ENCODE measurements at regions not wholly inside any gene's neighbourhood (a gene's known extent, or its start where the extent isn't known, plus 50 kb on each side); places are given as distances from the start of the nearest gene placed in this dataset.

DNA sequence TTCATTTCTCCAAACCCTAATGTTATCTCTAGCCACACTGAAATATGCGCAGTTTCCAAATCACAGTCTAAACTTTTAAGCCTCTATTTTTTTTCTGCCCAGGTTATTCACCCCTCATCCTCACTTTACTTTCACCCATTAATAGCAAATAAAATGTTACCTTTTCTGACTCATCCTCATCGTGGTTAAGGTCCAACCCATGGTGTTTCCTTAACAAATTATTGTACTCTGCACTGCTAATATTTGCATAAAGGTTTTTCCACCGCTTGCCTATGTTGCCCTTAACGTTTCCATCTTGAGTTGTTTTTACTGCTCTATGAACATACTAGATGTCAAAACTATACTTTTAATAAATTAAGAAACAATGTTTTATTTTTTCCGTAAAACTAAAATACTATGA is 780.9 kb upstream of the KLHL1 start:
- H3K36me3 Mint-ChIP-seq (ENCODE audit: low read depth), result no peaks in the 10 kb centered on the region
- CTCF ChIA-PET, result no interaction called here
- no peaks in the 10 kb centered on the region for H3K9me3 Mint-ChIP-seq
- no peak for ATAC-seq
- no peaks in the 10 kb centered on the region for H3K27me3 Mint-ChIP-seq
- no peak overlapping the region for H3K4me3 Mint-ChIP-seq
- no peak for DNase-seq
- POLR2A ChIA-PET, result no interaction called here
- TF ChIP-seq, protein P1, sequence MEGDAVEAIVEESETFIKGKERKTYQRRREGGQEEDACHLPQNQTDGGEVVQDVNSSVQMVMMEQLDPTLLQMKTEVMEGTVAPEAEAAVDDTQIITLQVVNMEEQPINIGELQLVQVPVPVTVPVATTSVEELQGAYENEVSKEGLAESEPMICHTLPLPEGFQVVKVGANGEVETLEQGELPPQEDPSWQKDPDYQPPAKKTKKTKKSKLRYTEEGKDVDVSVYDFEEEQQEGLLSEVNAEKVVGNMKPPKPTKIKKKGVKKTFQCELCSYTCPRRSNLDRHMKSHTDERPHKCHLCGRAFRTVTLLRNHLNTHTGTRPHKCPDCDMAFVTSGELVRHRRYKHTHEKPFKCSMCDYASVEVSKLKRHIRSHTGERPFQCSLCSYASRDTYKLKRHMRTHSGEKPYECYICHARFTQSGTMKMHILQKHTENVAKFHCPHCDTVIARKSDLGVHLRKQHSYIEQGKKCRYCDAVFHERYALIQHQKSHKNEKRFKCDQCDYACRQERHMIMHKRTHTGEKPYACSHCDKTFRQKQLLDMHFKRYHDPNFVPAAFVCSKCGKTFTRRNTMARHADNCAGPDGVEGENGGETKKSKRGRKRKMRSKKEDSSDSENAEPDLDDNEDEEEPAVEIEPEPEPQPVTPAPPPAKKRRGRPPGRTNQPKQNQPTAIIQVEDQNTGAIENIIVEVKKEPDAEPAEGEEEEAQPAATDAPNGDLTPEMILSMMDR (IDR thresholded peaks at IDR 0.05), result no peak
- intact Hi-C loops (cut with micrococcal nuclease), result no loop called here
- no peaks in the 10 kb centered on the region for H3K4me1 Mint-ChIP-seq (ENCODE audit: low read depth)
- H3K27ac Mint-ChIP-seq, result no peak overlapping the region

DNA sequence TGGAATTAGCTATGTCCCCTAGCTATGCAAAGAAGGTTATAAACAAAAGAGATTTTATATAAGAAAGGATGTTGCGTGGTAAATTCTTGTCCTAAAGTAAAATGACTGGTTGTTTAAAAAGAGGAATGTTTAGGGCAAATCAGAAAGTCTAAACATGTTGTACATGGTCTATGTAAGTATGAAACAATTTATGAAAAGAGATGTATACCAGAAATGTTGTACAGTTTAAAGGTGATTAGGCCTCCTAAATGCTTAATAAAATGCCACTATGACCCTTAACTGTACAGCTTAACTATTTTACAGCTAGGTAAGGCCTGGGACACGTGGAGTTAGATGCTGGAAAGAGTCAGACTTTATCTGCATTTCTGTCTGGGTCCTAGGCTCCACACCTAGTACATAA is 775.9 kb upstream of the KLHL1 start:
- Mint-ChIP-seq H3K27ac (no peak overlapping the region), H3K27me3 (no peaks in the 10 kb centered on the region), H3K36me3 (ENCODE audit: low read depth) (no peaks in the 10 kb centered on the region), H3K4me1 (ENCODE audit: low read depth) (no peaks in the 10 kb centered on the region), H3K4me3 (no peak overlapping the region), H3K9me3 (no peaks in the 10 kb centered on the region)
- no peak for ATAC-seq
- intact Hi-C loops (cut with micrococcal nuclease), result no loop called here
- no peak for DNase-seq
- ChIA-PET POLR2A (no interaction called here), CTCF (no interaction called here)
- TF ChIP-seq, protein P1 (IDR thresholded peaks at IDR 0.05), result no peak

DNA sequence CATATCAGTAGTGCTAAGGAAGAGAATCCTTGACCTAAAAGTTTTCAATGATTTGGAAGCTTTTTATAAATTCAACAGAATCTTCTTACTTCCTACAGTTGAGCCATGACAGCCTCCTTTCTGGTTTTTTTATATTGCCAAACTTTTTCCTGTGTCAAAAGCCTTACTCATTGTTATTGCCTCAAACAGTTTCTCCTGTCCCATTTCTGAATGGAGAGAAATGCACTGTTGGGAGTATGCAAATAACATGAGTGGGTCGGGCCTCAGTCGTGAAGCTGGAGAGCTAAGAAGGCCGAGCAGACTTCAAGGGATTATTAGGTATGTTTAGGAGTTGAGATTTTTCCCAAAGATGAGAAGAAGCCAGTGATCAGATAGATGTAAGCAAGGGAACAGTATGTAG is 766.4 kb upstream of the KLHL1 start:
- H3K4me1 Mint-ChIP-seq (ENCODE audit: low read depth), result no peaks in the 10 kb centered on the region
- ChIA-PET CTCF (no interaction called here), POLR2A (no interaction called here)
- ATAC-seq, result no peak
- H3K27me3 Mint-ChIP-seq, result no peaks in the 10 kb centered on the region
- TF ChIP-seq, protein P1 (IDR thresholded peaks at IDR 0.05), result no peak
- intact Hi-C loops (cut with micrococcal nuclease), result no loop called here
- H3K27ac Mint-ChIP-seq, result no peak overlapping the region
- no peaks in the 10 kb centered on the region for H3K36me3 Mint-ChIP-seq (ENCODE audit: low read depth)
- H3K4me3 Mint-ChIP-seq, result no peak overlapping the region
- peaks cover 1% of the 10 kb centered on the region for H3K9me3 Mint-ChIP-seq
- DNase-seq, result no peak

DNA sequence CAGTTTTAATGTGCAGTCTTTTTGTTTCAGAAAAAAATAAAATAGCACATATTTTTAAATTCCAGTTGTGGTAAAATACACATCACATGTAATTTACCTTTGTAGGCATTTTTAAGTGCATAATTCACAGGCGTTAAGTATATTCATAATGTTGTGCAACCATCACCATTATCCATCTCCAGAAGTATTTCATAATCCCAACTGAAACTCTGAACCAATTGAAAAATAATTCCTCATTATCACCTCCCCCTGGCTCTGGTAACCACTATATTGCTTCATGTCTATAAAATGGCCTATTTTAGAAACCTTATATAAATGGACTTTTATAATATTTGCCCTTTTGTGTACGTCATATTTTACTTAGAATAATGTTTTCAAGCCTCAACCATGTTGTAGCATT is 756.5 kb upstream of the KLHL1 start:
- POLR2A ChIA-PET, result no interaction called here
- ATAC-seq, result no peak
- no peak for DNase-seq
- Mint-ChIP-seq H3K4me1 (ENCODE audit: low read depth) (no peaks in the 10 kb centered on the region), H3K4me3 (no peak overlapping the region), H3K27me3 (no peaks in the 10 kb centered on the region), H3K36me3 (ENCODE audit: low read depth) (no peaks in the 10 kb centered on the region), H3K27ac (no peak overlapping the region), H3K9me3 (peaks cover 6% of the 10 kb centered on the region)
- CTCF ChIA-PET, result no interaction called here
- TF ChIP-seq, protein P1 (IDR thresholded peaks at IDR 0.05), result no peak
- intact Hi-C loops (cut with micrococcal nuclease), result no loop called here

DNA sequence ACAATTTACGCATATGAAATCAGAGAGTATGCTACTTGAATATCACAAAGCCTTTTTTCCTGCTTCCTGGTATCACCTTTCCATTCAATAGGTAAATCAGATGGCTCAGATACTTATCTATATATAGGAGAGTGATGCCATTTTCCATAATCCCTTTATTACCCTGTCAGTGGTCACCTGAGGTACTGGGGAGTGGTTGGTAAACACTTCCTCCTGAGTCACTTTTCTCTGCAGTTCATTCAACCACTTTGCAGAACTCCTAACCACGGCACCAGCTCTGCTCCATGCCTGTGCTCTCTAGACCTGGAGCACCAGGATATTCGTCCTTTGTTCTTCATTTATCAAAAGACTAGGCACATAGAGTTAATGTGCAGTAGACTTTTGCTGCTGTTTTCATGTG is 748.5 kb upstream of the KLHL1 start:
- Mint-ChIP-seq H3K9me3 (peaks cover 8% of the 10 kb centered on the region), H3K4me3 (no peak overlapping the region), H3K4me1 (ENCODE audit: low read depth) (no peaks in the 10 kb centered on the region), H3K36me3 (ENCODE audit: low read depth) (no peaks in the 10 kb centered on the region), H3K27ac (no peak overlapping the region), H3K27me3 (no peaks in the 10 kb centered on the region)
- ChIA-PET CTCF (no interaction called here), POLR2A (no interaction called here)
- TF ChIP-seq, protein P1 (IDR thresholded peaks at IDR 0.05), result no peak
- ATAC-seq (no peak), DNase-seq (no peak)
- intact Hi-C loops (cut with micrococcal nuclease), result no loop called here

All from activated CD8-positive, alpha-beta T cell treated with anti-CD3 and anti-CD28 coated beads for 36 hours (primary cell).